HG02610 (cell line): ENCODE measurements at regions not wholly inside any gene's neighbourhood (a gene's known extent, or its start where the extent isn't known, plus 50 kb on each side); places are given as distances from the start of the nearest gene placed in this dataset.
"Not testable (repeated sequence)": the region's sequence is repeated elsewhere in the genome, so short reads cannot be mapped to it uniquely, and the experiment has no call there.

Experiments used
- ATAC-seq: cut with Tn5 transposase; IDR thresholded peaks from one replicate; pipeline ENCODE4 v1.9.1; 2021; ENCODE audit warnings: mild to moderate bottlenecking, moderate library complexity; ENCODE audit not compliant: unreplicated experiment

DNA sequence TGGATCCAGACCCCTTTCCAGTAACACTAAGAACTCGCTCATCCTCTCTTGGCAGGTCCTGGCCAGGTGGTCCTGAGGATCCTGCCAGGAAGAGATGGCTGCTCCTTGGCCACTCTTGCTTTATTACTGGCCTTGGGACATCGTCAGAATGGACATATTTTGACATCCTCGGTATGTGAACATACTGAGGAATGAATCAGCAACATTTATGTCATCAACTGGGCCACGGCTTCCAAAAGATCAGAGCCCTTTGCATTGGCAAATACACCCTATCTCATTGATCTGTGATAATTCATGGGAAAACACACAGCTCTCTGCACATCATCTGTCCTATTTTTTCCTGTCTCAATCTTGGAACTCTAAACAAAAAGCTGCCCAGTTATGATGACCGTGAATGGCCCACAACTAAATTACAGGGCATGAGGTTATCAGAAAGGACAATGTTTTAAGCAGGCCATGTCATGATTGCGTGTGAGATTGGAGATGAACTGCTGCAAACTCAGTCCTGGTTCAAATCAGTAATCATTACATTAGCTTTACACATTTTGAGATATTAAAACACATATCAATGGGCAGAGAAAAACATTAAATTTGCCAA is 1325.8 kb downstream of the AACS start:
- ATAC-seq: no peak

DNA sequence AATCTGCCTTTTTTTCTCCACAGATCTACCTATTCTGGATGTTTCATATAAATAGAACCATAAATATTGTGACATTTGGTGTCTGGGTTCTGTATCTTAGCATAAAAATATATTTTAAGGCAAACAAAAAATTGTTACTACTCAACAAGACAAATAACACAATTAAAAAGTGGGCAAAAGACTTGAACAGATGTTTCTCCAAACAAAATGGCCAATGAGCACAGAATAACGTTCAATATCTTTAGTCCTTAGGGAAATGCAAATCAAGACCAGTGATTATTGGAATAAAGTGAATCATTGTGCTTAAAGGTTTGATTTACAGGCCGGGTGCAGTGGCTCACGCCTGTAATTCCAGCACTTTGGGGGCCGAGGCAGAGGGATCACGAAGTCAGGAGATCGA is 1331.3 kb downstream of the AACS start:
- ATAC-seq: no peak

DNA sequence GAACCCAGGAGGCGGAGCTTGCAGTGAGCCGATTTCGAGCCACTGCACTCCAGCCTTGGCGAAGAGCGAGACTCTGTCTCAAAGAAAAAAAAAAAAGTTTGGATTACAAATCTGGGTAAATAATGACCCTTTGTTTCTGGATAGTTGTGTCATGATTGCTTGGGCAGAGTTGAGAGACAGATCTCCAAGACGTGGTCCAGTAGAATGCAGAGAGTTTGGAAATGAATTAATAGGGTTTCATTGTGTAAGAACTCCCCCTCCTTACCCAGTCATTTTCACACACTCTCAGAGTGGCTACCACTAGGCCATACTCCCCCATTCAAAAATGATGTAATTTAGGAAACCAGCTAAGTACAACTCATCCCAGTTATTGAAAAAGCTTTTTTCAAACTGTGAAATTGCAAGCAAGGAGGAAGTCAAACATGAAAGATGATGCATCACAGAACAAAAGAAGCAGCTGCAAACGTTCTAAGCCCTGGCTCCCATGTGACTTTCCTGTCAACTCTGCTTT is 1331.9 kb downstream of the AACS start:
- no peak for ATAC-seq

DNA sequence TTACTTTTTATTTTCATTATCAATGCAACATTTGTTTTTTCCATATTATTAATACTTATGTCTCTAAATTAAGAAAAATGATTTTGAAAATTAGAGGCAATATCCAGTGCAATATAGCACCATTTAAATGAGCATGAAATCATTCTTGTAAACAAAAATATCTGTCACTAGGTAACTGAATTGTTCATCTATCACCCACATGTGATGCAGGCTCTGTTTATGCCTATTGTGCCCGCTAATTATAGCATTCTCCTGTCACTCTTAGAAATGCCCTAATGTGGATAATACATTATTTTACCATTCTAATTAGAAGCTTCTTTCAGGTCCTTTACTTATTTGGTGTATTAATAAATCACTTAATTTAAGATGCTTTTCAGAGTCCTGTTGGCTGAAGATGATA is 1332.4 kb downstream of the AACS start:
- no peak for ATAC-seq

DNA sequence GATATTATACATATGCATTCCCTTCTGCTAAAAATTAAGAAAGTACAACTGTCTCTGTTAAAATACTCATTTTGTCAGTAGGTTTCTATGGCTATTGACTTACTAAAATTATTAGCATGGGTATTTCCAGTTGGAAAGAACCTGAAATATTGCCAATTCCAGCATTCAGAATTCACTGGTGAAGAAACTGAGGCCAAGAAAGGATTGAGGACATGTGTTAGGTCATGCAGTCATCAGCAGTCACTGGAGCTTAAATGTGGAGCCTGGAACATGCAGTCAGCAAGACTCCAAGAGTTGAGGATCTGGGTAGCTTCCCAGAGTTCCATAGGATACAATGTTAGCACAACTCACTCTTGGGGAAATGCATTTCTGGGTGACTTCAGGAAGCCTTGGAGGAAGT is 1335.6 kb downstream of the AACS start:
- ATAC-seq: no peak

DNA sequence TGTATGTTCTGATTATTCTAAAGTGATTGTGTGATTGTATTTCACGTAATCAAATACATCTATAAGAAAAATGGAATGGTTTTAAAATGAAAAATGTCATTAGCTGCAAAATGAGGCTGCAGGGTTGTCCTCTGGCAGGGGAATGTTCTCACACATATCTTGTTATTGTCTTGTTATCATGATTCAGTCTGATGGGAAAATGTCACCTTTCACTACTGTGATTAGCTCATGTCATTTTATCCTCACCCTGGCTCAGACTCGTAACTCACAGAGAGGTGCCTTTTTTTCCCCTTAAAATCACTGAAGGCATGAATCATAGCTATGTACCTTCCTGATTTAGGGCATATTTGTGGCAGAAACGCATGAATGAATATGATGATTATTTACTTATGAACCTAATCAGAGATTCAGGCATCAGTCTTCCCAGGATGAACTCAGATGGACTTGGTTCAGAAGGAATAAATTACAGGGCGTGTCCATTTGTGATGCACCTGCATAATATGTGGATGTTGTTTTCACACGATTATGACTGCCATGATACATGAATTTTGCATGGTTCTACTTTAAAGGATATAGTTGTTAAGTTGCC is 1339.2 kb downstream of the AACS start:
- ATAC-seq: no peak

DNA sequence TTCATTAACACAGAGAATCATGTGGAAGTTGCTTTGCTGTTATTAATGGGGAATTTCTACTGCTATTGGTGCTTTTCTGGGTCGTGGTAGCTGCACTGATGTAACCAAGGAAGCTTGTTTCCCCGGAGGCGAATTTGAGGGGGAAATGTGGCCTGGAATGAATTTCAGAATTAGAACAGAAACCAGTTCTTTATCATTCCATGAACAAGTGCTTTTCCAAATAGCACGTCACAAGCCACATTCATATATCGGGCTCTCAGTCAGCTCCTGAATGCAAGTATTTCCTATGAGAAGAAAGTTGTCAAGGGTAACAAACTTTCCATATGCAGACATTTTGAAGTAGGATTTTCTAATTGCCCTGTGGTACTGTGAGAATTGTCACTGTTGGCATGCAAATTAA is 1353.2 kb downstream of the AACS start:
- ATAC-seq: no peak

DNA sequence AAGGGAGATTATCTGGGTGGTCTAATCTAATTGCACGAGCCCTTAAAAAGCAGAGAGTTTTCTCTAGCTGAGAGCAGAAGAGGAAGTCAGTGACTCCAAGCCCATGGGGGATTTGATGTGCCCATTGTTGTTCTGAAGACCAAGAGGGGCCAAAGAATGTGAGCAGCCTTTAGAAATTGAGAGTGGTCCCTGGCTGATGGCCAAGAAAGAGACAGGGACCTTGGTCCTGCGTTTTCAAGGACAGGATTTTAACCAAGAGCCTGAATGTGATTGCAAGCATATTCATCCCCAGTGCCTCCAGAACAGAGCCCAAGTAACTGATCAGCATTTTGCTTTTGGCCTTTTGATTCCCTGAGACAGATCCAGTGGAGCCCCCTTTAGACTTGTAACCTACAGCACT is 1353.9 kb downstream of the AACS start:
- ATAC-seq: no peak

DNA sequence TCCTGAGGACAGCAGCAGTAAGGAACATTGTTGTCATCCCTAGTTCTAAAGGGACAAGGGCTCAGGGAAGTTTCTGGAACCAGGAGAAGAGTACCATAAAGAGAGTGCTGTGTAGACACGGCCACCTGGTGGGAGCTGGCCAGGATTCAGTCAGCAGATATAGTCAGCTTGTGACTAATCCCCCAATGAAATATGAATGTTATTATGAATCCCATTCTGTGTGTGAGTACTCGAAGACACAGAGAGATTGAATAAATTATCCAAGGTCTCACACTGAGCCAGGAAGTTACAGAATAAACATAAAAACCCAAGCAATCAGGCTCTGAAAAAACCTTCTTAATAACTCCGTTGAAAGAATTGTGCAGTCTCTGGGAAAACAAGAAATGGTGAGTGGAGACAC is 1359.5 kb downstream of the AACS start:
- no peak for ATAC-seq

DNA sequence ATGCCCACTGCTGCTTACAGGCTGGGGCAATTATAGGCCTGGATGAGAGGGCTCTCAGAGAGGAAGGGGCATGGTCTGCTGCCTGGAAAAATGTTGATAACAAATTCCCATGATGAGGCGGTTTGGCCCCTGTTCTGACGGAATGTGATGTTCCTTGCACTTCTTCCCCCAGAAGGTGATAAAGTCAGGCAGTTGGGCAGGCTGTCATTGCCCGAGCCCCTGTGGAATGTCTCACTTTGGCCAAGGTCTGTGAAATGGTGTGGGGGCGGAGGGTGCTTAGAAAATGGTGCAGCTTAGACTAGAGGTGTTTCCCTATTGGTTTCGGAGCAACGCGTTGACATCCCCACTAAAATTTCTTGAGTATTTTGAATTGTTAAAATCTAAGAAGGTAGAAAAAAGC is 1360.0 kb downstream of the AACS start:
- no peak for ATAC-seq

DNA sequence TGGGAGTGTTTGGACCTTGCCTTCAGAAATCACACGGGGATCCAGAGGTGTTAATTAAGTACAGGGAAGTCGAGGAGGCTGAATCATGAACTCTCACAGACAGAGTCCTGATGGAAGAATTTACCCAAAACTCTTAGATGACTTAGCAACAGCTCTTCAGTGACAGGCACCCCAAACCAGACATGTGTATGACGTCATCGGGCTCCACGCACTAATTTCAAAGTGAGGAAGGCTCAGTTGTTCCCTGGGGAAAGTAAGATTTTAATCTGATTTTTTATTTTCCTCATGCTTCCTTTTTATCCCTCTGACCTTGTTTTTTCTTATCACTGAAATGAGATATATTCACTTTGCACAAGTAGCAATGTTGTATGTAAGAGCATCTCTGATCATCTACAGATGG is 1363.5 kb downstream of the AACS start:
- no peak for ATAC-seq

DNA sequence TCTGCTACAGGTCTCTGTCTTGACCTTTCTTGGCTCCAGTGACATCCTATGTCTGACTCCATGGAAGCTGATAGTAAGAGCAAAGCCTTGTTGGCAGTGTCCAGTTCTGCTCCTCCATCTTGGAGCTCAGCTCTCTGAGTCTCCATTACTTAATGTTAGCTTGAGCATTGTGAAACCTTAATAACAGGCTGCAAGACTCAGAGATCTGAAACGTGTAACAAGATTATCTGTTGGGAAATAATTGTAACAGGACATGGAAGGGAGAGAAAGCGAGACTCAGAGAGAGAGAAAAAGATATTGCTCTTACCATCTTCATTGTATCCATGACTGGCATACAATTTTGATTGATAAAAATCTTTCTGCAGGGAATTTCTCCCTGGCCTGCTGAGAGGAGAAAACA is 1365.7 kb downstream of the AACS start:
- ATAC-seq: no peak

DNA sequence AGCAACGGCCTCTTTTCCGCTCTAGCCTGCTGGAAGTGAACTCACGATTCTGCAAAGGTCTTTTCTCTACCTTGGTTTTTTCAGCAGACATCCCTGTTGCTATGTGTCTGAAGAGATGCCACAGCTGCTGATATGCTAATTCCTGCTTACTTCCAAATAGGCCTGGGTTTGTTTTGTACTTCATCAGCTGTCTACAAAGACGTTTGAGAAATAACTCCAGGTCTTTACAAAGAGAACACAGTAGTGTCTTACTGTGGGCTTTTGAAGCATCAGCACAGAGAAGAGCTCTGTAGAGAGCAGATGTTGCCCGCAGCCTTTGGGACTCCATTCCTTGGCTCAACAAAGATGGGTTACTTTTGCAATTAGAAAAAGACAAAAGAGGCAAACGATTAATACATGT is 1366.5 kb downstream of the AACS start:
- ATAC-seq: no peak

DNA sequence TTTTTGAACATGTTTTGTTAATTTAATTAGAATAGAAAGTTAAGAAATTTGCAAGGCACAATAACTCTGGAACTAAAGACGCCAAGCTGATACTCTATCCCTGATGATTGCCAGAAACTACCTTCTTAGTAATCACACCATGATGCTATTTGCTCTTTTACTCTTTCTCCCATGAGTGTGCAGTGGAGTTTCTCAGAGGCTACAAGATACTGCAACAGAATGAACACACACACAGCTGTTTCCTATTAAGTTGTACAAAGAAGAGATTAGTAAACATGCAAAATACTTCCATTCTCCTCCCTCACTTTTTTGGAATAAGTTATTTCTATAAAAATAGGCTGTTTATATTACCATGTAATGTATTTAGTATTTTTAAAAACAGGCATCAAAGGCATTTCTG is 1367.5 kb downstream of the AACS start:
- no peak for ATAC-seq

DNA sequence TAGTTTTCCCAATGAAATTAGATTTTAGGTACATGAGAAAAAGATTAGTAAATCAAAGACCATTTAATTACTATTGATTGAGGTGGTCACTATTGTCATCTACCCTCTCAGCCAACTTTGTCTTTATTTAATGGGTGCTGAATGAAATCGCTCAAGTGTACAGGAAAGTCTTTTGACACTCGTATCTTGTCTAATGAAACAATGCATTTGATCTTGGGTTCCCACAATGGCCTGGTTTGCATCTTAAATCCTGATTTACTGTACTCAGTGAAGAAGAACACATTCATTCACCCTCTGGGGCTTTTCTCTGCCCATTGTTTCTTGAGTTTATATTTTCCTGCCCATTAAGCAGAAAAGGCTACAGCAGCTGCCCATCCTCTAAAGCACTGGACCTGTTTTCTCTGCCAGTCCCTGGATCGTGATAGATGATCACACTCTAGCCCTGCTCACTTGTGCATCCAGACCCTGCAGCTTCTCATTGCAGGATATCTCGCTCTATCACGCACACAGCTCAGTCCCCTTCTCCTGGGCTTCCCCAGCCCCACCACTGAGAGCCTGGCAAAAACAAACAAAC is 1369.3 kb downstream of the AACS start:
- ATAC-seq: no peak

DNA sequence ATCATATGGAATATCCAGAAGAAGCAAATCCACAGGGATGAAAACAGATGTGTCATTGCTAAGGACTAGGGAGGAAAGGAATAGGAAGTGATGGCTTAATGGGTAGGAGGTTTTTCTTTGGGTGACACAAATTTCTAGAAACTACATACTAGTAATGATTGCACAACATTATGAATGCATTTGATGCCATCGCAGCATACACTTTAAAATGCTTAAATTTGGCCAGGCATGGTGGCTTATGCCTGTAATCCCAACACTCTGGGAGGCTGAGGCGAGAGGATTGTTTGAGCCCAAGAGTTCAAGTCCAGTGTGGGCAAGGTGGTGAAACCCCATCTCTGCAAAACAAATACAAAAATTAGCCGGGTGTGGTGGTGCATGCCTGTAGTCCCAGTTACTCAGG is 1370.8 kb downstream of the AACS start:
- ATAC-seq: no peak

DNA sequence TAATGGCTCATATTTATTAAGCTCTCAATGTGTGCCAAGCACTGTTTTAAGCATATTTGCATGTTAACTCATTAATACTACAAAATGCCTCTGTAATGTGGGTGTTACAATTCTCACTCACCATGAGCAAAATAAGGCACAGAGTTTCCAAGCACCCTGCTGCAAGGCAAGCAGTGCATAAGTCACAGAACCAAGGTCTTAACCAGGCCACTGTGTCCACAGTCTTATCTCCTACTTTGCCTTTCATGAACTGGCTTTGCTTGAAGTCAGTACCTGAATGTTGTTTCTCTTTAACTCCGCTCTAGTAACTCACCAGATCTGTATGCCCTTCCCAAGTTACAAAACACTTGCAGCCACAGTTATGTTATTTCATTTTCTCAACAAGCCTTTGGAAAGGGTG is 1372.7 kb downstream of the AACS start:
- no peak for ATAC-seq

DNA sequence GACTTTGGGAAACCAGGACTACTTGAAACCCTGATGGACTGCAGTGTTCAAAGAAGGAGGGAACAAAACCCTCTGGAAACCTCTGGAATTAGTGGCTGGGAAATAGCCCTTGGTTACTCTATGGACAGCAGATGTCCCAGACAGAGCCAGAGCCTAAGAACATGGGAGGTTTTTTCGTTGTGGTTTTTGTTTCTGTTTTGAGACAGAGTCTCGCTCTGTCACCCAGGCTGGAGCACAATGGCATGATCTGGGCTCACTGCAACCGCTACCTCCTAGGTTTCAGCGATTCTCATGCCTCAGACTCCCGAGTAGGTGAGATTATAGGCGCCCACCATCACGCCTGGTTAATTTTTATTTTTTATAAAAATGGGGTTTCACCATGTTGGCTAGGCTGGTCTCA is 1378.7 kb downstream of the AACS start:
- ATAC-seq: no peak

DNA sequence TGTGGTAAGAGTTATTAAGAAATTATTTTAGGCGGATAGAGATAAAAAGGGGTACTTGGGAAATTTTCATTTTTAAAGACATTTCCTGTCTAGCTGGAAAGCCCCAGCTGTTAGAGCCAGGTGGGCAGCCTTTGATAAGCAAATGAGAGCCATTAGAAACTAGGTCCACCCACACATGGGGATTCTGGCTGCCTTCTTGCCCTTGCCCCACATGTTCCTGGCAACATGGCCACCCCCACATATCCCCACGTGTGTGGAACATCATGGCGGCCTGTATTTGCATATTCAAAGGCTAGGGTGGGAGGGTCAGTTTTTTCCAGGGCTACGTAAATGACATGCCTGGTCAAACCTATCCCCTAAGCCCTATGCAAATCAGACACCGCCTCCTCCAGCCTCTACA is 1382.1 kb downstream of the AACS start:
- no peak for ATAC-seq

DNA sequence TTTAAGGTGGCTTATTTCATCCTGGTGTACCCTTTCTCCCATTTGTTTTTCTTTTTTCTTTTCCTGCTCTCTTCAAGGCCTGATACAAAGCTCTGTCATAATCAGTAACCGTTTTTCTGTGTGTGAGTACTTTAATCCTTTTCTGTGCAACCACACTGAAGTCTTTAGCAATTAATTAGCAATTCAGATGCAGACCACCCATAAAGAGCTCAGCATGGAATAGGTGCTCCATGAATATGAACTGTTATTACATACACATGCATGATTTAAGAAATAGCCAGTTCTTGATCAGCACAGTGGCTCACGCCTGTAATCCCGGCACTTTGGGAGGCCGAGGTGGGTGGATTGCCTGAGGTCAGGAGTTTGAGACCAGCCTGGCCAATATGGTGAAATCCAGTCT is 1386.6 kb downstream of the AACS start:
- ATAC-seq: no peak

DNA sequence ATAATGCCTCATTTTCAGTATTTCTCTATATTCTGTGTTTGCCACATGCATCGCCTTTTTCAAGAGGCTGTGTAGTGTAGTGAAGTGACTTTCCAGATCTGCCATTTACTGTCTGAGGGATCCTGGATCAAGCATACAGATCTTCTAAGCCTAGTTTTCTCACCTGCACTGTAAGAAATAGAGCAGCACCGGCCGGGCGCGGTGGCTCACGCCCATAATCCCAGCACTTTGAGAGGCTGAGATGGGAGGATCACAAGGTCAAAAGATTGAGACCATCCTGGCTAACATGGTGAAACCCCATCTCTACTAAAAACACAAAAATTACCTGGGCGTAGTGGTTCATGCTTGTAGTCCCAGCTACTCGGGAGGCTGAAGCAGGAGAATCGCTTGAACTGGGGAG is 1387.5 kb downstream of the AACS start:
- not testable (repeated sequence) for ATAC-seq

DNA sequence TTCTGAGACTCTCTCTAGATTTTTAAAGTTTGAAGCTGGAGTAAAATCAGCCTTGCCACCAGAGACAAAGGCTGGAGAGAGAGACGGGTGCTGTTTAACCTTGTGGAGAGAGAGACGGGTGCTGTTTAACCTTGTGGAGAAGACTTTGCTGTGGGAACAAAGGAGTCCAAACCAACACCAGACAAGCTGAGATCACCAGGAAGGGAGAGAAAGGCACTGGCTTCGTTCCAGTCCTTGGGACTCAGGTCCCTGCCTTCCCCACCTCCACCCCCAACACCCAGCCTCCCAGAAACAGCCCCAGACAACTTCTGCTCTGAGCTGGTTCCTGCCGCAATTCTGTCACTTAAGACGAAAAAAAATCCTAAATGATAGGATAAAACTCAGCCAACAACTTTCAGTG is 1389.3 kb downstream of the AACS start:
- no peak for ATAC-seq

DNA sequence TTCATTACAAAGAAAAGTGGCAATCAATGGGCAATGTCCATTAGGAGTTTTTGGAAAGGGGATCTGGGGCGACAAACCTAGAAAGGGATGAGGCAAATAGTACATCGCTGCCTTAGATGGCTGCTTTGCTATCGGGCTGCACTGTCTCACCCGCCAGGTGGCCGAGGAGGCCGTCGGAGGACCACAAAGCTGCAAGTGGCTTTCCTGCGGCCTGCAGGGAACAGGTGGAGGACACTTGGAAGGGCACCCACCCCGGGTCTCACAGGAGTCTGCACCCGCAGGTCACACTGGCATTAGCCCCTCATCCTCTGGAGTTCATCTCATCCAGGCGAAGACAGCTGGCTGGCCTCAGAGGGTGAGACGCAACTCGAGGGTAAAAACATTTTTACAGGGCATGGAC is 1392.5 kb downstream of the AACS start:
- no peak for ATAC-seq
